ENCODE measurements at regions not wholly inside any gene's neighbourhood (a gene's known extent, or its start where the extent isn't known, plus 50 kb on each side); places are given as distances from the start of the nearest gene placed in this dataset.

GRCh38 chr7:35480806-35481205 lies 214.1 kb downstream of the HERPUD2 start:
- TF ChIP-seq SMC3 (conservative IDR thresholded peaks at IDR 0.05; ENCODE audit: poor library complexity) (no peak), EZH2 (IDR thresholded peaks at IDR 0.05; ENCODE audit: borderline replicate concordance, insufficient read depth, low read length, poor library complexity, severe bottlenecking) (no peak), CTCF (IDR thresholded peaks at IDR 0.05; ENCODE audit: poor library complexity, severe bottlenecking) (no peak), EP300 (conservative IDR thresholded peaks at IDR 0.05; ENCODE audit: poor library complexity, severe bottlenecking) (no peak)
